DOHH2 (cell line): ENCODE measurements at regions not wholly inside any gene's neighbourhood (a gene's known extent, or its start where the extent isn't known, plus 50 kb on each side); places are given as distances from the start of the nearest gene placed in this dataset.

ENCODE experiments used
- H3F3A ChIP-seq: fragments of 200-600 bp; sonication (generic), shearing (Covaris generic); 2 replicates; pipeline ENCODE4 v1.6.0; 2016; ENCODE audit warnings: antibody characterized with exemption, mild to moderate bottlenecking; ENCODE audit not compliant: control insufficient read depth, insufficient read depth
- H3K27ac ChIP-seq: fragments of 200-600 bp; sonication (generic); 2 replicates; pipeline ENCODE4 v1.5.1; 2014; ENCODE audit warnings: low read depth, mild to moderate bottlenecking, low read length, moderate library complexity
- H3K27me3 ChIP-seq: fragments of 200-600 bp; sonication (generic); 2 replicates; pipeline ENCODE4 v1.6.1; 2014; ENCODE audit warnings: mild to moderate bottlenecking, low read length, mixed read lengths; ENCODE audit not compliant: control insufficient read depth
- H3K36me3 ChIP-seq: fragments of 200-600 bp; sonication (generic); 2 replicates; pipeline ENCODE4 v1.6.1; 2014; ENCODE audit warnings: mild to moderate bottlenecking, low read length, moderate library complexity, mixed read lengths; ENCODE audit not compliant: control insufficient read depth
- H3K4me1 ChIP-seq: fragments of 200-600 bp; sonication (generic); 2 replicates; pipeline ENCODE4 v1.6.1; 2014; ENCODE audit warnings: mild to moderate bottlenecking, low read length, mixed read lengths; ENCODE audit not compliant: control insufficient read depth
- H3K4me2 ChIP-seq: fragments of 200-600 bp; sonication (generic); 2 replicates; pipeline ENCODE4 v1.6.0; 2014; ENCODE audit warnings: mild to moderate bottlenecking, low read length, moderate library complexity
- H3K4me3 ChIP-seq: fragments of 200-600 bp; sonication (generic); 2 replicates; pipeline ENCODE4 v1.5.1; 2014; ENCODE audit warnings: mild to moderate bottlenecking, low read length, mixed read lengths
- H3K79me2 ChIP-seq: fragments of 200-600 bp; sonication (generic); 2 replicates; pipeline ENCODE4 v1.6.1; 2014; ENCODE audit warnings: mild to moderate bottlenecking, low read length, mixed read lengths; ENCODE audit not compliant: control insufficient read depth
- H3K9me2 ChIP-seq: fragments of 200-600 bp; sonication (generic); replicated peaks from 2 replicates; pipeline ENCODE4 v1.6.1; 2014; ENCODE audit warnings: mild to moderate bottlenecking, low read length, mixed read lengths; ENCODE audit not compliant: control insufficient read depth
- H3K9me3 ChIP-seq: fragments of 200-600 bp; sonication (generic); 2 replicates; pipeline ENCODE4 v1.6.1; 2014; ENCODE audit warnings: antibody characterized with exemption, low read length, mixed read lengths; ENCODE audit not compliant: control insufficient read depth, insufficient read depth
- H4K20me1 ChIP-seq: fragments of 200-600 bp; sonication (generic); 2 replicates; pipeline ENCODE4 v1.6.0; 2014; ENCODE audit warnings: low read depth, mild to moderate bottlenecking, antibody characterized with exemption, low read length, moderate library complexity; ENCODE audit not compliant: control insufficient read depth, insufficient read depth
- CTCF ChIP-seq: fragments of 200-600 bp; sonication (generic); IDR thresholded peaks from one replicate; pipeline ENCODE4 v1.5.1; 2014; ENCODE audit warnings: antibody characterized with exemption, mild to moderate bottlenecking, low read depth, low read length; ENCODE audit not compliant: poor library complexity, severe bottlenecking
- EZH2phosphoT487 ChIP-seq: fragments of 200-600 bp; sonication (generic); IDR thresholded peaks from 2 replicates; pipeline ENCODE4 v1.6.1; 2017; ENCODE audit warnings: borderline replicate concordance, mild to moderate bottlenecking, antibody characterized with exemption, low read length, moderate library complexity, mixed read lengths

DNA sequence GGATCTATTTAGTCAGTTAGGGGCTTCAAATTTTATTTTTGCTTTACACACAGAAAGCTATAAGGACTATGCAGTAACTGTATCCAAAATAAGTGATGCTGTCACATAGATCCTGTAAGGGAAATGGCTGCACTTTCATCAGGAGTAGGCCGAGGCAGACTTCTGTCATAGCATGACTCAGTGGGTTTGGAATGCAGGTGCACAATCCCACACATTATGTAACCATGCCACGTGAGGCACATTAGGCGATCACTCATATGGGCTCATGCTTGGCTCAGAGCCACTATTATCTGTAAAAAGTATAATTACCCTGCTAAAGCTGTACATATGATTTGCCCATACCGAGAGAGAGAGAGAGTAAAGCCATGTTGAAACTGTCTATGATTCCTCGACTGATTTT lies 1189.4 kb upstream of the EYS start:
- Histone ChIP-seq H3K9me2 (no peaks in the 10 kb centered on the region), H3K4me1 (no peaks in the 10 kb centered on the region), H3K79me2 (no peaks in the 10 kb centered on the region), H3K4me2 (no peak overlapping the region), H3K27me3 (no peaks in the 10 kb centered on the region), H4K20me1 (no peaks in the 10 kb centered on the region), H3K27ac (no peak overlapping the region), H3K9me3 (peaks cover 16% of the 10 kb centered on the region; the same call in 1 of the 2 replicates), H3K4me3 (no peak overlapping the region), H3K36me3 (no peaks in the 10 kb centered on the region), H3F3A (no peaks in the 10 kb centered on the region)
- no peak for TF ChIP-seq CTCF
- TF ChIP-seq EZH2phosphoT487: no peak

DNA sequence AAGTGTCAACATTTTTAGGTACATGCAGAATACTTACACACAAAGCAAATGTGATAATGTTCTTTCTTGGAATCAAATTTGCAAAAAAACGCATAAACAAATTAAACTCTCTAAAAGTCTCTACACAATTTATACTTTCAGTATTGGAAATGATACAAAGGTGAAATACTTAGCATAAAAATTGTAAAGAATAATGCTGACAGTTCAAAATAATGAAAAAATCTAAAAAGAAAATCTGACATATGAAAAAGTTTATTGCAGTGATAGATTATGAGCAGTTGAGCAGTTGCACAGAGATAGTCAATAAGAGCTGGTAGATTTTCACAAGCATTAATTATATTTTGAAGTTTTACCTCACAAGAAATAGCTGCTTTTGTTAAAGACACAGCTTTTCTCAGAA lies 1176.4 kb upstream of the EYS start:
- no peaks in the 10 kb centered on the region for H3K27me3 ChIP-seq
- no peak overlapping the region for H3K27ac ChIP-seq
- no peak overlapping the region for H3K4me2 ChIP-seq
- no peak overlapping the region for H3K4me3 ChIP-seq
- no peaks in the 10 kb centered on the region for H3K9me2 ChIP-seq
- H3F3A ChIP-seq: no peaks in the 10 kb centered on the region
- peaks cover 16% of the 10 kb centered on the region; the same call in 1 of the 2 replicates for H3K9me3 ChIP-seq
- no peaks in the 10 kb centered on the region for H4K20me1 ChIP-seq
- H3K4me1 ChIP-seq: no peaks in the 10 kb centered on the region
- no peaks in the 10 kb centered on the region for H3K36me3 ChIP-seq
- no peak for TF ChIP-seq CTCF
- no peak for TF ChIP-seq EZH2phosphoT487
- no peaks in the 10 kb centered on the region for H3K79me2 ChIP-seq

- H3K27ac ChIP-seq: no peak overlapping the region
- no peak overlapping the region for H3K4me2 ChIP-seq
- TF ChIP-seq EZH2phosphoT487: no peak
- TF ChIP-seq CTCF: no peak
- no peaks in the 10 kb centered on the region for H3K79me2 ChIP-seq
- H3K9me3 ChIP-seq: no peaks in the 10 kb centered on the region
- no peaks in the 10 kb centered on the region for H3F3A ChIP-seq
- H3K4me1 ChIP-seq: no peaks in the 10 kb centered on the region
- H3K27me3 ChIP-seq: no peaks in the 10 kb centered on the region
- H3K9me2 ChIP-seq: no peaks in the 10 kb centered on the region
- no peak overlapping the region for H3K4me3 ChIP-seq
- H3K36me3 ChIP-seq: no peaks in the 10 kb centered on the region
- no peaks in the 10 kb centered on the region for H4K20me1 ChIP-seq
Measured at GRCh38 chr6:66866801-66867200, 1159.8 kb upstream of the EYS start.

DNA sequence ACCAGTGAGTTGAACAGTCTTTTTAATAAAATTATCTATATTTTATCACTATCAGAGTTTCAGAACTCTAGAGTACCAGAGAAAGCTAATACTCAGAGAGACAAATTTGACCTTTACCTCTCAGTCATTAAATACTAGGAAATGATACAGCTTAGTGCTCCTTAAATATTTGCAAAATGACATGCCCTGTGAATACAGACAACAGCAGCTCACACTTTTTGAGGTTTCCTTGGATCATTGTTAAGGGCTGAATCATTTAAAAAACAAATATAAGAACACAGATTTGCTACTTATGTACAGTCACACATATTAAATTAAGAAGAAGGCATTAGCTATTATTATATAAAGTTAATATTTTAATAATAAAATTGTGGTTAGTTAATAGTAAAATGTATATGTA lies 1158.7 kb upstream of the EYS start:
- Histone ChIP-seq H3K36me3 (no peaks in the 10 kb centered on the region), H3K79me2 (no peaks in the 10 kb centered on the region), H3K4me3 (no peak overlapping the region), H3K27me3 (no peaks in the 10 kb centered on the region), H3K4me1 (no peaks in the 10 kb centered on the region), H3K4me2 (no peak overlapping the region), H3F3A (no peaks in the 10 kb centered on the region), H3K27ac (no peak overlapping the region), H4K20me1 (no peaks in the 10 kb centered on the region), H3K9me3 (no peaks in the 10 kb centered on the region), H3K9me2 (no peaks in the 10 kb centered on the region)
- TF ChIP-seq EZH2phosphoT487 (no peak), CTCF (no peak)
